Endothelial cell of umbilical vein (primary cell): ENCODE measurements at regions not wholly inside any gene's neighbourhood (a gene's known extent, or its start where the extent isn't known, plus 50 kb on each side); places are given as distances from the start of the nearest gene placed in this dataset.

Experiments used
- BruUV-seq: library from RNA; stranded (reverse); fragments of 400-500 nt; replicated peaks from 2 replicates; lab custom pipeline; 2021; lab: Mats Ljungman, UMichigan
- CTCF ChIA-PET: fragments of 300-600, 350-600 bp; sonication (Branson Sonifier 250); formaldehyde crosslinking; loops from one replicate; lab custom pipeline; 2021; ENCODE audit warnings: antibody characterized with exemption, inconsistent platforms; lab: Charles Lee
- POLR2A ChIA-PET: fragments of 300-600, 350-600 bp; sonication (Branson Sonifier 250); formaldehyde crosslinking; loops from one replicate; lab custom pipeline; 2021; ENCODE audit warnings: antibody characterized with exemption, inconsistent platforms; lab: Charles Lee
- DNase-seq: peaks from one replicate; pipeline ENCODE4 v3.0.0-alpha.2; 2011; ENCODE audit warnings: low read depth, low spot score
- FAIRE-seq: peaks from 2 replicates; lab custom pipeline; 2011; peaks lifted over from hg19 to GRCh38; lab: Jason Lieb, UNC
- H2AFZ ChIP-seq: 2 replicates; pipeline ENCODE4 v1.6.0; 2012; ENCODE audit warnings: low read depth, low read length, control low read depth, inconsistent platforms
- H3K27ac ChIP-seq: 2 replicates; pipeline ENCODE4 v1.5.1; 2011; ENCODE audit warnings: low read depth, mild to moderate bottlenecking, control low read depth, low read length, moderate library complexity; ENCODE audit not compliant: insufficient read depth
- H3K27me3 ChIP-seq, 2 experiments: 2 replicates each; pipeline versions ENCODE4 v1.6.0 to v1.6.1; 2011; ENCODE audit warnings: low read length in 2 of 2, mixed read lengths in 1 of 2; ENCODE audit not compliant: control insufficient read depth in 2 of 2, insufficient read depth in 2 of 2
- H3K36me3 ChIP-seq, 2 experiments: 2 replicates in 1 of 2; 3 replicates in 1 of 2; pipeline ENCODE4 v1.5.1; 2011; ENCODE audit warnings: low read length in 2 of 2, mild to moderate bottlenecking in 1 of 2, moderate library complexity in 1 of 2; ENCODE audit not compliant: control insufficient read depth in 2 of 2, insufficient read depth in 2 of 2; ENCODE audit errors: extremely low read depth in 1 of 2
- H3K4me1 ChIP-seq: 3 replicates; pipeline ENCODE4 v1.5.1; 2011; ENCODE audit warnings: mild to moderate bottlenecking, low read length; ENCODE audit not compliant: control insufficient read depth, insufficient read depth; ENCODE audit errors: extremely low read depth
- H3K4me2 ChIP-seq: 2 replicates; pipeline ENCODE4 v1.6.1; 2011; ENCODE audit warnings: low read length, control low read depth, mixed read lengths; ENCODE audit not compliant: insufficient read depth
- H3K4me3 ChIP-seq, 3 experiments: fragments of 200-600 bp in 1 of 3; sonication (generic), shearing (Covaris generic) in 1 of 3; replicated peaks in 1 of 3; 2 replicates each; pipeline ENCODE4 v1.5.1; 2011 to 2016; ENCODE audit warnings: control low read depth in 3 of 3, low read length in 3 of 3, mild to moderate bottlenecking in 2 of 3, inconsistent platforms in 1 of 3, low read depth in 1 of 3, moderate library complexity in 1 of 3; ENCODE audit not compliant: insufficient read depth in 1 of 3
- H3K79me2 ChIP-seq: 2 replicates; pipeline ENCODE4 v1.6.0; 2012; ENCODE audit warnings: low read length, inconsistent platforms; ENCODE audit not compliant: control insufficient read depth, insufficient read depth
- H3K9ac ChIP-seq: replicated peaks from 2 replicates; pipeline ENCODE3; 2011; ENCODE audit warnings: low read length, control low read depth; ENCODE audit not compliant: insufficient read depth; ENCODE audit errors: extremely low read depth
- H3K9me1 ChIP-seq: replicated peaks from 3 replicates; pipeline ENCODE4 v1.6.0; 2011; ENCODE audit warnings: mild to moderate bottlenecking, low read length; ENCODE audit not compliant: control insufficient read depth, insufficient read depth; ENCODE audit errors: extremely low read depth
- H3K9me3 ChIP-seq: replicated peaks from 2 replicates; pipeline ENCODE4 v1.5.1; 2012; ENCODE audit warnings: low read length, inconsistent platforms; ENCODE audit not compliant: control insufficient read depth, insufficient read depth
- H4K20me1 ChIP-seq: replicated peaks from 2 replicates; pipeline ENCODE3; 2011; ENCODE audit warnings: mild to moderate bottlenecking, low read length; ENCODE audit not compliant: control insufficient read depth, insufficient read depth; ENCODE audit errors: extremely low read depth
- CTCF ChIP-seq, 2 donors: IDR thresholded peaks; 1 replicate in 1 of 2; 2 replicates in 1 of 2; pipeline ENCODE4 v1.5.1; 2011; ENCODE audit warnings: low read length in 2 of 2, mild to moderate bottlenecking in 2 of 2, moderate library complexity in 2 of 2, control low read depth in 1 of 2, inconsistent platforms in 1 of 2, low read depth in 1 of 2; ENCODE audit not compliant: insufficient read depth in 1 of 2; ENCODE audit errors: extremely low read depth in 1 of 2
- EZH2 ChIP-seq: IDR thresholded peaks from 2 replicates; pipeline ENCODE4 v1.6.1; 2012; ENCODE audit warnings: borderline replicate concordance, low read depth, mild to moderate bottlenecking, moderate library complexity, low read length, inconsistent platforms; ENCODE audit not compliant: severe bottlenecking
- FOS ChIP-seq: IDR thresholded peaks from 2 replicates; pipeline ENCODE4 v1.6.1; 2011; ENCODE audit warnings: mild to moderate bottlenecking, low read length, moderate library complexity, borderline replicate concordance; ENCODE audit not compliant: insufficient read depth
- GATA2 ChIP-seq: IDR thresholded peaks from 2 replicates; pipeline ENCODE4 v1.7.0; 2011; ENCODE audit warnings: low read depth, mild to moderate bottlenecking, moderate library complexity, mixed read lengths, low read length; ENCODE audit not compliant: insufficient read length, insufficient read depth
- JUN ChIP-seq: IDR thresholded peaks from 2 replicates; pipeline ENCODE4 v1.6.1; 2011; ENCODE audit warnings: borderline replicate concordance, low read depth; ENCODE audit not compliant: insufficient read length, insufficient read depth
- MAX ChIP-seq: IDR thresholded peaks from 2 replicates; pipeline ENCODE4 v1.6.1; 2011; ENCODE audit not compliant: insufficient read depth, insufficient read length
- MYC ChIP-seq: IDR thresholded peaks from one replicate; pipeline ENCODE4 v1.6.1; 2011; ENCODE audit warnings: mild to moderate bottlenecking, low read depth, low read length
- POLR2A ChIP-seq: IDR thresholded peaks from 2 replicates; pipeline ENCODE4 v1.6.1; 2012; ENCODE audit warnings: low read depth, mild to moderate bottlenecking, control low read depth, low read length
- POLR2AphosphoS5 ChIP-seq: IDR thresholded peaks from 2 replicates; pipeline ENCODE4 v1.6.1; 2012; ENCODE audit warnings: low read depth, mild to moderate bottlenecking, control low read depth, low read length, moderate library complexity; ENCODE audit not compliant: insufficient read depth
- dilution Hi-C: fragments of 300-500 bp; cut with MboI; formaldehyde crosslinking; loops from one replicate; pipeline ENCODE4 v1.15.0; 2019; ENCODE audit warnings: low sequenced_read_pairs; ENCODE audit not compliant: extremely low pct_ligation_motif_present
- intact Hi-C: fragments of 100-400 bp; cut with micrococcal nuclease; formaldehyde crosslinking; loops from one replicate; pipeline ENCODE4 v1.10.0; 2022

- H2AFZ ChIP-seq, result no peak overlapping the region
- no peaks in the 10 kb centered on the region for H3K9me1 ChIP-seq
- no peaks in the 10 kb centered on the region for H3K27me3 ChIP-seq
- H3K4me3 ChIP-seq, result no peak overlapping the region
- H3K4me2 ChIP-seq, result no peak overlapping the region
- ChIA-PET POLR2A (no interaction called here), CTCF (no interaction called here)
- H3K9ac ChIP-seq, result no peak overlapping the region
- intact Hi-C loops (no loop called here), dilution Hi-C loops (no loop called here)
- no peaks in the 10 kb centered on the region for H3K36me3 ChIP-seq
- no peaks in the 10 kb centered on the region for H4K20me1 ChIP-seq
- no peaks in the 10 kb centered on the region for H3K9me3 ChIP-seq
- no peak for FAIRE-seq
- H3K27ac ChIP-seq, result no peak overlapping the region
- no TSS peak for BruUV-seq
- no peak for TF ChIP-seq JUN
- TF ChIP-seq EZH2, result no peak
- TF ChIP-seq CTCF (IDR thresholded peaks at IDR 0.05; ENCODE audit: extremely low read depth in 1 of 2, insufficient read depth in 1 of 2, low read depth in 1 of 2, low read length in 2 of 2), result no peak
- no peak for TF ChIP-seq POLR2A
- no peak for TF ChIP-seq MAX
- no peak for TF ChIP-seq POLR2AphosphoS5
- no peak for TF ChIP-seq GATA2
- no peak for TF ChIP-seq FOS
- no peak for TF ChIP-seq MYC
- no peak for DNase-seq
- H3K79me2 ChIP-seq, result no peaks in the 10 kb centered on the region
- H3K4me1 ChIP-seq, result no peaks in the 10 kb centered on the region
Observed at GRCh38 chrX:68596871-68597270, 50.6 kb upstream of the STARD8 start.
